Prostate gland (tissue), 2 donors: ENCODE measurements at regions not wholly inside any gene's neighbourhood (a gene's known extent, or its start where the extent isn't known, plus 50 kb on each side); places are given as distances from the start of the nearest gene placed in this dataset.

Experiments
- CTCF ChIP-seq, 4 experiments: fragments of 200-600 bp in 2 of 4; fragments of 450-650 bp in 2 of 4; sonication (generic) in 2 of 4; IDR thresholded peaks; 1 replicate in 3 of 4; 2 replicates in 1 of 4; pipeline ENCODE4 v1.5.1; 2016 to 2019; ENCODE audit warnings: antibody characterized with exemption in 4 of 4, mild to moderate bottlenecking in 2 of 4, moderate library complexity in 2 of 4
- POLR2A ChIP-seq: fragments of 450-650 bp; IDR thresholded peaks from one replicate; pipeline ENCODE4 v1.6.1; 2016; ENCODE audit warnings: antibody characterized with exemption, mild to moderate bottlenecking
- POLR2AphosphoS5 ChIP-seq: sonication (generic); formaldehyde crosslinking; IDR thresholded peaks from one replicate; pipeline ENCODE4 v1.6.1; 2017; ENCODE audit warnings: antibody characterized with exemption

GRCh38 chr3:22923711-22924110 is 279.4 kb upstream of the UBE2E2 start:
- TF ChIP-seq CTCF (IDR thresholded peaks at IDR 0.05) (no peak), POLR2AphosphoS5 (no peak), POLR2A (no peak)
